HUDEP-2 (cell line): ENCODE measurements at regions not wholly inside any gene's neighbourhood (a gene's known extent, or its start where the extent isn't known, plus 50 kb on each side); places are given as distances from the start of the nearest gene placed in this dataset.

ENCODE experiments used
- DNase-seq, 76 experiments: peaks; one replicate each; lab custom pipeline; 2025; ENCODE audit not compliant: unreplicated experiment in 76 of 76; lab: John Stamatoyannopoulos, UW

- DNase-seq, result no peak
Measured at GRCh38 chr5:67297802-67298532, 101.4 kb upstream of the CD180 start.

- no peak for DNase-seq
Measured at GRCh38 chr5:67297376-67297775, 100.8 kb upstream of the CD180 start.

GRCh38 chr5:67294266-67294938, 97.8 kb upstream of the CD180 start:
- no peak for DNase-seq

GRCh38 chr5:67293226-67293625, 96.6 kb upstream of the CD180 start:
- DNase-seq, result no peak

GRCh38 chr5:67292201-67292940, 95.8 kb upstream of the CD180 start:
- no peak for DNase-seq

GRCh38 chr5:67291671-67292070, 95.1 kb upstream of the CD180 start:
- DNase-seq, result no peak

- DNase-seq, result no peak
Measured at GRCh38 chr5:67291066-67291465, 94.5 kb upstream of the CD180 start.

GRCh38 chr5:67290655-67291054, 94.1 kb upstream of the CD180 start:
- no peak for DNase-seq

- no peak for DNase-seq
Measured at GRCh38 chr5:67289763-67290521, 93.3 kb upstream of the CD180 start.

GRCh38 chr5:67287510-67288268, 91.1 kb upstream of the CD180 start:
- no peak for DNase-seq

GRCh38 chr5:67286006-67286405, 89.4 kb upstream of the CD180 start:
- DNase-seq, result no peak

- DNase-seq, result no peak
Measured at GRCh38 chr5:67283988-67284487, 87.4 kb upstream of the CD180 start.

GRCh38 chr5:67283275-67283987, 86.8 kb upstream of the CD180 start:
- no peak for DNase-seq

- DNase-seq, result no peak
Measured at GRCh38 chr5:67281874-67282273, 85.3 kb upstream of the CD180 start.

- no peak for DNase-seq
Measured at GRCh38 chr5:67273689-67274356, 77.2 kb upstream of the CD180 start.

- no peak for DNase-seq
Measured at GRCh38 chr5:67272453-67273130, 76.0 kb upstream of the CD180 start.

GRCh38 chr5:67268231-67269021, 71.8 kb upstream of the CD180 start:
- peak in 17 of 76 experiments; percentile 1 to 35 (median 10) for DNase-seq
